ENCODE measurements at regions not wholly inside any gene's neighbourhood (a gene's known extent, or its start where the extent isn't known, plus 50 kb on each side); places are given as distances from the start of the nearest gene placed in this dataset.
"Not testable (repeated sequence)": the region's sequence is repeated elsewhere in the genome, so short reads cannot be mapped to it uniquely, and the experiment has no call there.

DNA sequence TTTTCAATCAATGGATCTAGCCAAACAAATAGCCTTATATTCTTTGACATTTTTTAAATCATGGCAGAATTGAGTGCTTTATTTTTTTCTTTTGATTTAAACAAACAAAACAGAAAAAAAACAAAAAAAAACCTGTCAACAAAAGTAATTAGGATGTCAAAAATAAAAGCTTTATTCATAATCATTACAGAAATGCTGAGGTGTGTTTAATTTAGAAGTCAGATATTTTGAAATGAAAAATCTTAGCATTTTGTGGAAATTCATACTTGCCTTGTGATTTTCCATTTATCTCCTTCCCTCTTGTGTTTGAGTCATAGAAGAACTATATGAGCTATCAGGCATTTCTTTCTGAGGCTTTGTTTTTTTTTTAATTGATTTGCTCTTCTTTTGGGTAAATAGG, 387.0 kb upstream of the STXBP6 start:
- DNase-seq (ENCODE audit: low spot score), result no peak

GRCh38 chr14:25436288-25436875, 386.4 kb upstream of the STXBP6 start:
- no peak for DNase-seq (ENCODE audit: low spot score)

DNA sequence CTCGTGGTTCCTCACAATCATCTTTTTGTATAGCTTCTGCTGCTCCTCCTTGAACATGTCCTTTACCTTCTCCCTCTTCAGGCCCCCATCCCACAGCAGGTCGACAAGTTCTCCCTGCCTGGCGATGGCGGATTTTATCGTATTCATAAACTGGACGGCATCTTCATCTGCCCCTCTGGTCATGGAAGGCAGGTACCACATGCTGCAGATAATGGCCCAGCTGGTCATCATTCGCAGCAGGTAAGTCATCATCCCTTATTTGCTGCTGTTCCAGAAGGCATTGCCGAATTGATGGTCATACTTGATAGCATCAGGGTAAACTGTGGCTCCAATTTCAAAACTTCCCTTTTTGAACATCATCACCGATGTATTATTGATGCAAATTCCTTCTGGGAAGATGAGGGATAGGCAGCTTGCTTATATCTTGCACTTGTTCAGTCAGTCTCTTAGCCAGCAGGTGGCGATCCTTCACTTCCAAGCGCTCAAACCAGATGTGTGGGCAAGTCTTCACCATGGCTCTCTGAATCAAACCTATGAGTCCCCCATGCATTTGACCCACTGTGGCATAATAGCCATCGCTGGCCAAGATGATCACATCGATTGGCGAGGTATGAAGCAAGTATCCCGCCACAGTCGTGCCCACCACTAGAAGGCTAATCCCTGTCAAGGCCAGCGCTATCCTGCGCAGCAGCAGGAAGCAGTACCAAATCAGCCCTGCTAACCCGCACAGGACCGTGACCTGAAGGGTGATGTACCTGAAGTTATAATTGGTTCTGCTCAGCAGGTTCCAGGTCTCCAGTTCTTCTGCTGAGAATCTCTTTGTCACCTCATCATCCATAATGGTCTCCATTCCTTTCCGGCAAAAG, 381.5 kb upstream of the STXBP6 start:
- peak; percentile 13 for DNase-seq (ENCODE audit: low spot score)

DNA sequence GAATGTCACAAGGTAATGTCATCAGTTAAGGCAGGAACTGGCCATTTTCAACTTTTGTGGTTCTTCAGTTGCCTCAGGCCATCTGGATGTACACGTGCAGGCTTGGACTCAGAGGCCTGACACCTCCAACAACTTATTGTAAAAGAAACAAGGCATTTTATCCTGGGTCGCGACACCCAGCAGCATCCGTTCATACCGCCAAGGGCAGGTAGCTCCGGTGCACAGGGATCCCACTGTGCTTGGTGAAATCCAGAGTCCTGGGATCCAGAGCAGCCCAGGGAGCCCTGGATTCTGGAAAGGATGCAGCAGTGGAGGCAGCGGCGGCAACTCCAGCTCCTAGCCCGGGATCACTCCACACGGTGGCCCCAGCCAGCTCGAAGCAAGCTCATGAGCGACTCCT, 380.9 kb upstream of the STXBP6 start:
- no peak for DNase-seq (ENCODE audit: low spot score)

GRCh38 chr14:25412998-25413397, 363.1 kb upstream of the STXBP6 start:
- DNase-seq (ENCODE audit: low spot score), result no peak

GRCh38 chr14:25411781-25412757, 362.1 kb upstream of the STXBP6 start:
- DNase-seq (ENCODE audit: low spot score), result no peak

DNA sequence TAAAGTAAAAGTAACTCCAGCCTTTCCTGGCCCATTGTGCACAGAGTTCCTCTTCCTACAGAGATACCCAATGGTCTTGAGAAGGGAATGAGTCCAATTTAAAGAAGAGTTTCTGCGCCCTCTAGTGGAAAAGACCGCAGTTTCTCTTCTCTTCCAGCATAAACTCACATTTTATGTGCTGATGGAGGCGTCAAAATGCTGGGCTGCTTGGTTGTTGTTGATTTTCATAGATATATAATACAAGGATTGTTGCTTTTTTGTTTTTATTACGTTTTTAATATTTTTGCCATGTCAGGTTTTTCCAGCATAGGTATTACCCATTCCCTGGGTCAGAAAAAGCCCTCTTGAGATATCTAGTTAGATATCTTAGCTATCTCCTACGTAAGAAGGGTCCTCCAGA, 356.9 kb upstream of the STXBP6 start:
- DNase-seq (ENCODE audit: low spot score), result peak; percentile 16

DNA sequence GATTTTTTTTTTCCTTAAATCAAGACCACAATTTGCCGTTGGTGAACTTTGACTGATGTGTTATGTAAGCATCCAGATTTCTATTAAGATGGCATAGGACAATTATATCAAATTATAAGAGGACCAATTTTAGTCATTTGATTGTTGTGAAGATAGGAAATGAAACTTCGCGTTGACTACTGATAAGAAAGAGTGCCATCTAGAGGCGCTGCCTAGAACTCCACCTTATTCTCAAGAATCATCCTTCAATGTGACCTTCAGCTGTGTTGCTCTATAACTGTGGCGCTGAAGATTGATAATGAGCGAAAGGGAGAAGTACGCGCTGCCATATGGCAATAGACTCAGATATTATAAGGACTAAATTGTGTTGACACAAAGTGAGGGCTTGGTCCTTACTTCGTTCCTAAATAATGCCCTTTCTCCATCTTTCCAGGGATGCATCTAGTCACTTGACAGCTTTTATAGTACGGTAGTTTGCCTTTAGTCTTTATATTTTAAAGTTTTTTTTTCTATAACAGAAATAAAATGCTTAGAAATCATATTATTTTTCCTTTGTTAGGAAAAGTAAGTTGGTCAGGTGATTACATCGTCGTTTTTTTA, 350.8 kb upstream of the STXBP6 start:
- no peak for DNase-seq (ENCODE audit: low spot score)

DNA sequence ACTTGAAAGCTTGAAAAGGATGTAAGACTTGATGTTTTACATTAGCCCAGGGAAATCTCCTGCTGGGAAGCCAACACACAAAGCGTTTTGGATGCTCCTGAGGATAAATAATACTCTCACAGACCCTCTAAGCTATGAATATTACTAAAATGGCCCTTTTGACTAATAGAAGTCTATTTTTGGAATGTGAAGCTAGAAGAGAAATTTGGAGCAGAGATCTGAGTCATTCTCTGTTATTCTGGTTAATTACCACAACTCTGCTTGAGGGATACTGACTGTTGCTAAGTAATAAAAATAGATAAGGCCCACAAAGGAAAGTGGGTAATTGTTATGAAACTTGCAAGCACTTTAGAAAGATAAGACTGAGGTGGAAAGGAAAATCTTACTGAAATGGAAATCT, 346.2 kb upstream of the STXBP6 start:
- no peak for DNase-seq (ENCODE audit: low spot score)

GRCh38 chr14:25394791-25395391, 344.9 kb upstream of the STXBP6 start:
- DNase-seq (ENCODE audit: low spot score), result no peak

- DNase-seq (ENCODE audit: low spot score), result no peak
These were observed 344.4 kb upstream of the STXBP6 start for GRCh38 chr14:25394356-25394755.

GRCh38 chr14:25389948-25390347, 340.0 kb upstream of the STXBP6 start:
- no peak for DNase-seq (ENCODE audit: low spot score)

DNA sequence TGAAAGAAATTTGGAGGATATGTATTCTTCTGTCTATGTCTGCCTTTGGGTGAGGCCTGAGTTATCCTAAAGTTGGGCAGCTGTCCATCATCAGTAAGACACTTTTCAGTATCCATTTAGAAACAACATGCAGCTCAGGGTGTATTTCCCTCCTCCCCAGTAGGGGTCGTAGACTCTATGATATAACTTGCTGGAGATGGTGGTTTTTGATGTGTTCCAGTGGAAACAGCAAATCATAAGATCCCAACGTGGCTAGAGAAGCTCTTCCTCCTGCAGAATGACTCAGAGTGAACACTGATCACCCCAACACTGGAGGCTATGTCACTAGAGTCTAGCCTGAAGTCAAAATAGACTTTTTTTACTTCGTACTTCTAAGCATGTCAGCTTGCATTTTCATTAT, 331.6 kb upstream of the STXBP6 start:
- no peak for DNase-seq (ENCODE audit: low spot score)

DNA sequence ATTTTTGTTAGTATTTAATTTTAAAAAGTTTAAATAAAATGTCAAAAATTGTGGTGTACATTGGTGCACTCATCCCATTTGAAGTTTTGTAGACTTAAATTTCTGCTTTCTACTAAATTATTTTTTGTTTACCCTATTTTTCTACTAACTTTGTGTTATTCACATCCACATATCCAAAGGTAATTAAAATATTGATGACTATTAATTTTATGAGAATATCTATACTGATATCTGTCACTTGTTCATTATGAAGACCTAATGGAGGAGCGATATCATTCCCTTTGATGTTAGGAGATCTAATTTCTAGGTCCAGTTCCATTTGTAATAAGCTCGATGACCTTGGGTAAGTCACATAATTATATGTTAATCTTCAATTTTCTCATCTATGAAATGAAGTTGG, 325.7 kb upstream of the STXBP6 start:
- no peak for DNase-seq (ENCODE audit: low spot score)

- DNase-seq (ENCODE audit: low spot score), result no peak
These were observed 321.1 kb upstream of the STXBP6 start for GRCh38 chr14:25371068-25371467.

DNA sequence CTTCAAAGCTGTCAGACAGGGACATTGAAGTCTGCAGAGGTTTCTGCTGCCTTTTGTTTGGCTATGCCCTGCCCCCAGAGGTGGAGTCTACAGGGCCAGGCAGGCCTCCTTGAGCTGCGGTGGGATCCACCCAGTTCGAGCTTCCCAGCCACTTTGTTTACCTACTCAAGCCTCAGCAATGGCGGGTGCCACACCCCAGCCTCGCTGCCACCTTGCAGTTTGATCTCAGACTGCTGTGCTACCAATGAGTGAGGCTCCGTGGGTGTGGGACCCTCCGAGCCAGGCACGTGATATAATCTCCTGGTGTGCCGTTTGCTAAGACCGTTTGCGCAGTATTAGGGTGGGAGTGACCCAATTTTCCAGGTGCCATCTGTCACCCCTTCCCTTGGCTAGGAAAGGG, 320.1 kb upstream of the STXBP6 start:
- DNase-seq (ENCODE audit: low spot score), result not testable (repeated sequence)

- DNase-seq (ENCODE audit: low spot score), result no peak
These were observed 308.4 kb upstream of the STXBP6 start for GRCh38 chr14:25358330-25358729.

GRCh38 chr14:25351269-25351668, 301.3 kb upstream of the STXBP6 start:
- no peak for DNase-seq (ENCODE audit: low spot score)

DNA sequence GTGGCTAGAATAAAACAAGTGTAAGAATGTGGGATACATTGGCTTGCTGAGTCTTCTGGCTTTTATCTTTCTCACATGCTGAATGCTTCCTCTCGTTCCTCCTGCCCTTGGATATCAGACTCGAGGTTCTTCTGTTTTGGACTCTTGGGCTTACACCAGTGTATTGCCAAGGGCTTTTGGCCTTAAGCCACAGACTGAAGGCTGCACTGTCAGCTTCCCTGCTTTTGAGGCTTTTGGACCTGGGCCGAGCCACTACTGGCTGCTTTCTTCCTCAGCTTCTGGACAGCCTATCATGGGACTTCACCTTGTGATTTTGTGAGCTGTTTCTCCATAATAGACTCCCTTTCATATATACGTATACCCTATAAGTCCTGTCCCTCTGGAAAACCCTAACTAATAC, 300.9 kb upstream of the STXBP6 start:
- DNase-seq (ENCODE audit: low spot score), result no peak

DNA sequence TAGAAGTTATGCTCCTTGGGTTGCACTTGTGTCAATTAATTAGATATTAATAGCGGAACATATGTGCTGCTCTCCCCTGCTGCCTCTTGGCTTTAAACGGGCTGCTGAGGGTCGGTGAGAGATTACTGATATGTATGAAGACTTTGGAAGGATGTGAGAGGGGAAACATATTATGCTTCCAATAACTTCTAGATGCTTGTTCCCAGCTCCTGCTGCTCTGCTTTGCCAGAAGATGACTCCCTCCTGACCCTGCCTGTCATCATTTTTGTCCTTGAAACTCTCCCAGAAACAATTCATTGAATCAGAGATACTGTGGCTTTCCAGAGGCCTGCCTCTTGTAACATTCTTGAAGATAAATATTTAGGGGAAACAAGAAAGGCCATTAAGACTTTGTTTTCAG, 300.1 kb upstream of the STXBP6 start:
- no peak for DNase-seq (ENCODE audit: low spot score)

- DNase-seq (ENCODE audit: low spot score), result no peak
These were observed 299.3 kb upstream of the STXBP6 start for GRCh38 chr14:25349269-25349668.

GRCh38 chr14:25340882-25341281, 290.9 kb upstream of the STXBP6 start:
- no peak for DNase-seq (ENCODE audit: low spot score)

All from HuH-7.5 (cell line).